Neural cell (in vitro differentiated cells): ENCODE measurements at regions not wholly inside any gene's neighbourhood (a gene's known extent, or its start where the extent isn't known, plus 50 kb on each side); places are given as distances from the start of the nearest gene placed in this dataset.

ENCODE experiments used
- H2AFZ ChIP-seq: fragments of 200-600, 300-800 bp; sonication (generic), shearing (Covaris generic); 2 replicates; pipeline ENCODE4 v1.6.0; 2014; ENCODE audit warnings: low read depth, mild to moderate bottlenecking, antibody characterized with exemption, low read length, moderate library complexity
- H3F3A ChIP-seq: fragments of 200-600 bp; shearing (Covaris generic); 2 replicates; pipeline ENCODE4 v1.6.1; 2016; ENCODE audit warnings: mild to moderate bottlenecking, moderate library complexity, mixed read lengths, antibody characterized with exemption, low read length; ENCODE audit not compliant: insufficient read depth, poor library complexity, severe bottlenecking
- H3K27ac ChIP-seq: fragments of 200-600, 300-800 bp; sonication (generic), shearing (Covaris generic); 2 replicates; pipeline ENCODE4 v1.5.1; 2014; ENCODE audit warnings: mild to moderate bottlenecking, low read length, moderate library complexity
- H3K27me3 ChIP-seq: fragments of 300-800, 200-600 bp; sonication (generic), shearing (Covaris generic); 2 replicates; pipeline ENCODE4 v1.6.0; 2014; ENCODE audit warnings: mild to moderate bottlenecking, low read depth, low read length, moderate library complexity; ENCODE audit not compliant: insufficient read depth
- H3K36me3 ChIP-seq: fragments of 300-800, 200-600 bp; sonication (generic), shearing (Covaris generic); 2 replicates; pipeline ENCODE4 v1.5.1; 2014; ENCODE audit warnings: mild to moderate bottlenecking, antibody characterized with exemption, low read length, moderate library complexity; ENCODE audit not compliant: insufficient read depth
- H3K4me2 ChIP-seq: fragments of 300-800, 200-600 bp; sonication (generic), shearing (Covaris generic); 2 replicates; pipeline ENCODE4 v1.6.0; 2014; ENCODE audit warnings: mild to moderate bottlenecking, low read length
- H3K4me3 ChIP-seq: fragments of 300-800, 200-600 bp; sonication (generic), shearing (Covaris generic); 2 replicates; pipeline ENCODE4 v1.5.1; 2014; ENCODE audit warnings: mild to moderate bottlenecking, low read length, moderate library complexity
- H3K79me2 ChIP-seq: fragments of 200-600 bp; shearing (Covaris generic); replicated peaks from 2 replicates; pipeline ENCODE4 v1.6.0; 2014; ENCODE audit warnings: mild to moderate bottlenecking, low read length, moderate library complexity; ENCODE audit not compliant: insufficient read depth
- H3K9ac ChIP-seq: fragments of 300-800, 200-600 bp; sonication (generic), shearing (Covaris generic); 2 replicates; pipeline ENCODE4 v1.6.1; 2016; ENCODE audit warnings: mild to moderate bottlenecking, low read length, mixed read lengths
- H3K9me2 ChIP-seq: fragments of 200-600 bp; shearing (Covaris generic); 2 replicates; pipeline ENCODE4 v1.6.1; 2016; ENCODE audit warnings: mild to moderate bottlenecking, low read length, mixed read lengths; ENCODE audit not compliant: insufficient read depth
- H3K9me3 ChIP-seq: fragments of 200-600, 300-800 bp; sonication (generic), shearing (Covaris generic); 2 replicates; pipeline ENCODE4 v1.6.1; 2016; ENCODE audit warnings: mild to moderate bottlenecking, mixed run types, low read length, moderate library complexity, mixed read lengths
- H4K20me1 ChIP-seq: fragments of 200-600 bp; shearing (Covaris generic); 2 replicates; pipeline ENCODE4 v1.6.1; 2016; ENCODE audit warnings: mild to moderate bottlenecking, mixed run types; ENCODE audit not compliant: insufficient read depth
- CTCF ChIP-seq: fragments of 450-650 bp; IDR thresholded peaks from 2 replicates; pipeline ENCODE4 v1.5.1; 2014; ENCODE audit warnings: antibody characterized with exemption, mild to moderate bottlenecking, moderate library complexity; ENCODE audit not compliant: poor library complexity, severe bottlenecking
- EP300 ChIP-seq: fragments of 450-650 bp; conservative IDR thresholded peaks from 2 replicates; pipeline ENCODE4 v1.6.1; 2014; ENCODE audit warnings: antibody characterized with exemption, mild to moderate bottlenecking, moderate library complexity; ENCODE audit not compliant: poor library complexity, severe bottlenecking
- EZH2 ChIP-seq: fragments of 200-600, 300-800 bp; shearing (Covaris generic), sonication (generic); IDR thresholded peaks from 2 replicates; pipeline ENCODE4 v1.6.1; 2014; ENCODE audit warnings: antibody characterized with exemption, low read length, borderline replicate concordance, mild to moderate bottlenecking; ENCODE audit not compliant: insufficient read depth, poor library complexity, severe bottlenecking
- MXI1 ChIP-seq: fragments of 450-650 bp; conservative IDR thresholded peaks from 2 replicates; pipeline ENCODE4 v1.6.1; 2014; ENCODE audit warnings: antibody characterized with exemption, mild to moderate bottlenecking; ENCODE audit not compliant: poor library complexity, severe bottlenecking
- POLR2AphosphoS5 ChIP-seq: IDR thresholded peaks from 2 replicates; pipeline ENCODE4 v1.6.1; 2012
- RAD21 ChIP-seq: fragments of 450-650 bp; conservative IDR thresholded peaks from 2 replicates; pipeline ENCODE4 v1.6.1; 2014; ENCODE audit warnings: antibody characterized with exemption, mild to moderate bottlenecking, moderate library complexity
- REST ChIP-seq: IDR thresholded peaks from 2 replicates; pipeline ENCODE4 v1.6.1; 2012; ENCODE audit warnings: borderline replicate concordance
- SMC3 ChIP-seq: fragments of 450-650 bp; conservative IDR thresholded peaks from 2 replicates; pipeline ENCODE4 v1.6.1; 2014; ENCODE audit warnings: antibody characterized with exemption, mild to moderate bottlenecking, moderate library complexity; ENCODE audit not compliant: poor library complexity
- TAF1 ChIP-seq: IDR thresholded peaks from 2 replicates; pipeline ENCODE4 v1.6.1; 2012; ENCODE audit warnings: low read depth

- Histone ChIP-seq H3K9me2 (no peaks in the 10 kb centered on the region), H3K27me3 (no peaks in the 10 kb centered on the region), H3K4me3 (no peak overlapping the region), H3K9me3 (no peaks in the 10 kb centered on the region), H3K27ac (no peak overlapping the region), H3K36me3 (no peaks in the 10 kb centered on the region), H3K4me2 (no peak overlapping the region), H3K79me2 (no peaks in the 10 kb centered on the region), H3K9ac (no peak overlapping the region), H3F3A (no peaks in the 10 kb centered on the region), H4K20me1 (no peaks in the 10 kb centered on the region), H2AFZ (no peak overlapping the region)
- TF ChIP-seq REST (no peak), EP300 (no peak), SMC3 (no peak), MXI1 (no peak), EZH2 (no peak), TAF1 (no peak), POLR2AphosphoS5 (no peak), RAD21 (no peak), CTCF (no peak)
These were observed 118.5 kb upstream of the DTNBP1 start for GRCh38 chr6:15781333-15781732.

GRCh38 chr6:15780437-15780836, 117.6 kb upstream of the DTNBP1 start:
- Histone ChIP-seq H3K9me2 (no peaks in the 10 kb centered on the region), H3K4me2 (no peak overlapping the region), H2AFZ (no peak overlapping the region), H3K27me3 (no peaks in the 10 kb centered on the region), H3K79me2 (no peaks in the 10 kb centered on the region), H3K9me3 (no peaks in the 10 kb centered on the region), H3K4me3 (no peak overlapping the region), H3F3A (no peaks in the 10 kb centered on the region), H3K9ac (no peak overlapping the region), H3K36me3 (no peaks in the 10 kb centered on the region), H3K27ac (no peak overlapping the region), H4K20me1 (no peaks in the 10 kb centered on the region)
- TF ChIP-seq REST (no peak), CTCF (no peak), EP300 (no peak), MXI1 (no peak), RAD21 (no peak), SMC3 (no peak), POLR2AphosphoS5 (no peak), TAF1 (no peak), EZH2 (no peak)
